CD14-positive monocyte (primary cell): ENCODE measurements at regions not wholly inside any gene's neighbourhood (a gene's known extent, or its start where the extent isn't known, plus 50 kb on each side); places are given as distances from the start of the nearest gene placed in this dataset.

Source experiments
- DNase-seq, 3 donors: peaks; one replicate each; pipeline ENCODE4 v3.0.0-alpha.2; 2011 to 2022
- H2AFZ ChIP-seq: 2 replicates; pipeline ENCODE4 v1.6.0; 2012; ENCODE audit warnings: mild to moderate bottlenecking, low read depth, low read length, inconsistent platforms; ENCODE audit not compliant: insufficient read depth, poor library complexity, severe bottlenecking
- H3K27ac ChIP-seq, 2 donors: 1 replicate in 1 of 2; 2 replicates in 1 of 2; pipeline ENCODE4 v1.5.1; 2012 to 2013; ENCODE audit warnings: low read length in 2 of 2, control low read depth in 1 of 2, inconsistent platforms in 1 of 2, low read depth in 1 of 2, mild to moderate bottlenecking in 1 of 2
- H3K27me3 ChIP-seq, 2 donors: one replicate each; pipeline versions ENCODE4 v1.6.0 to v1.6.1; 2011 to 2013; ENCODE audit warnings: low read length in 2 of 2; ENCODE audit not compliant: control insufficient read depth in 2 of 2, insufficient read depth in 2 of 2
- H3K36me3 ChIP-seq, 2 donors: replicated peaks in 1 of 2; 1 replicate in 1 of 2; 2 replicates in 1 of 2; pipeline versions ENCODE4 v1.5.1 to v1.6.1; 2012 to 2013; ENCODE audit warnings: low read length in 2 of 2, control low read depth in 1 of 2, inconsistent platforms in 1 of 2, mild to moderate bottlenecking in 1 of 2; ENCODE audit not compliant: insufficient read depth in 2 of 2, control insufficient read depth in 1 of 2
- H3K4me1 ChIP-seq, 2 donors: 1 replicate in 1 of 2; 2 replicates in 1 of 2; pipeline versions ENCODE4 v1.5.1 to v1.6.1; 2012 to 2013; ENCODE audit warnings: low read length in 2 of 2, control low read depth in 1 of 2, inconsistent platforms in 1 of 2, mild to moderate bottlenecking in 1 of 2, moderate library complexity in 1 of 2; ENCODE audit not compliant: insufficient read depth in 2 of 2, control insufficient read depth in 1 of 2
- H3K4me2 ChIP-seq: replicated peaks from 2 replicates; pipeline ENCODE3; 2012; ENCODE audit warnings: low read length, moderate library complexity, mild to moderate bottlenecking; ENCODE audit not compliant: poor library complexity, severe bottlenecking; ENCODE audit errors: extremely low read depth
- H3K4me3 ChIP-seq, 3 experiments: fragments of 200-600 bp in 1 of 3; sonication (generic) in 1 of 3; replicated peaks in 1 of 3; 1 replicate in 2 of 3; 2 replicates in 1 of 3; pipeline ENCODE4 v1.5.1; 2011 to 2013; ENCODE audit warnings: low read length in 3 of 3, mild to moderate bottlenecking in 3 of 3, control low read depth in 2 of 3, low read depth in 2 of 3, inconsistent platforms in 1 of 3, moderate library complexity in 1 of 3
- H3K79me2 ChIP-seq: 2 replicates; pipeline ENCODE4 v1.6.0; 2012; ENCODE audit warnings: mild to moderate bottlenecking, control low read depth, inconsistent platforms, low read length, moderate library complexity; ENCODE audit not compliant: insufficient read depth
- H3K9ac ChIP-seq: 2 replicates; pipeline ENCODE4 v1.6.0; 2017; ENCODE audit warnings: low read length, mild to moderate bottlenecking; ENCODE audit not compliant: insufficient read depth, poor library complexity, severe bottlenecking
- H3K9me3 ChIP-seq, 2 donors: replicated peaks in 1 of 2; 1 replicate in 1 of 2; 2 replicates in 1 of 2; pipeline versions ENCODE4 v1.5.1 to v1.6.1; 2012 to 2013; ENCODE audit warnings: low read length in 2 of 2, control low read depth in 1 of 2; ENCODE audit not compliant: control insufficient read depth in 1 of 2, insufficient read depth in 1 of 2
- H4K20me1 ChIP-seq: 2 replicates; pipeline ENCODE4 v1.6.0; 2012; ENCODE audit warnings: mild to moderate bottlenecking, low read length, control low read depth, moderate library complexity; ENCODE audit not compliant: insufficient read depth
- H3K27ac Mint-ChIP-seq, 7 donors: one replicate each; pipeline ENCODE4 v1.8.0; 2020; ENCODE audit warnings: mild to moderate bottlenecking in 7 of 7, mixed read lengths in 7 of 7, moderate library complexity in 6 of 7, inconsistent platforms in 2 of 7
- H3K27me3 Mint-ChIP-seq, 3 donors: one replicate each; pipeline ENCODE4 v1.8.0; 2021 to 2022; ENCODE audit warnings: low read depth in 3 of 3, mild to moderate bottlenecking in 3 of 3, mixed read lengths in 3 of 3, moderate library complexity in 3 of 3, inconsistent platforms in 1 of 3
- H3K36me3 Mint-ChIP-seq, 2 donors: one replicate each; pipeline ENCODE4 v1.8.0; 2020; ENCODE audit warnings: mixed read lengths in 2 of 2, inconsistent platforms in 1 of 2, mild to moderate bottlenecking in 1 of 2
- H3K4me1 Mint-ChIP-seq: one replicate; pipeline ENCODE4 v1.8.0; 2020; ENCODE audit warnings: mild to moderate bottlenecking, mixed read lengths
- H3K4me3 Mint-ChIP-seq, 2 donors: one replicate each; pipeline ENCODE4 v1.8.0; 2020; ENCODE audit warnings: mild to moderate bottlenecking in 2 of 2, mixed read lengths in 2 of 2, moderate library complexity in 1 of 2
- H3K9me3 Mint-ChIP-seq, 7 donors: one replicate each; pipeline ENCODE4 v1.8.0; 2020 to 2022; ENCODE audit warnings: mixed read lengths in 7 of 7, mild to moderate bottlenecking in 6 of 7, moderate library complexity in 6 of 7, inconsistent platforms in 2 of 7
- CTCF ChIP-seq: fragments of 200-600 bp; IDR thresholded peaks from one replicate; pipeline ENCODE4 v1.8.0; 2022; ENCODE audit warnings: antibody characterized with exemption, mild to moderate bottlenecking
- WGBS: methylation state at CpG from one replicate; pipeline ENCODE4 v1.1.5; 2013; ENCODE audit warnings: missing lambda C conversion rate; ENCODE audit not compliant: insufficient coverage; 5-methylcytosine and 5-hydroxymethylcytosine counted together
- intact Hi-C, 2 donors: fragments of 100-400 bp; cut with micrococcal nuclease; formaldehyde crosslinking; loops; one replicate each; pipeline versions ENCODE4 v1.15.0 to v1.15.1; 2023

DNA sequence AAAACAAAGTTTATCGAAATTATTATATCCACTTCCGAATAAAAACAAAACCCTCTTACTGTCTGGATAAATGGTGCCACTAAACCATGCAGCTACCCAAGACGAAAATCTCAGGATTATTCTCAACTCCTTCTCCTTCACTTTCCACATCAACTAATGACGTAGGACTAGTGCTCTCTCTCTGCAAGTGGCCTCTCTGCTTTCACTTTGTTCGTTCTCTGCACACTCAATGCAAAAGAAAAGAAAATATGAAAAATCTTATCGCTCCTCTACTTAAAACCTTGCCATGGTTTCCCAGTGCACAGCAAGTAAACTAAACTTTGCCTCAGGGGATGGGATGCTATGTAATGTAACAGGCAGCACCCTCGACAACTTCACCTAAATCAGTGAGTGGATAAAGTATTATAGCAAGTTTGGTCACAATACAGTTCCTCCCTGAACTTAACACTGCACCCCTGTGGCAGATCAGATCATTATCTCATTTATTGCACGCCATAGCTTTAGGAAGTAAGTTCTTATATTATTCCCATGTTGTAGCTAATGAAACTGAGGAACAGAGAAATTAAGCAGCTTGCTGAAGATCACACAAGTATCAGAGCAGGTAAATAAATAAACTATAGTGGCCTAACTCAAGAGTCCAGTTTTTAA is 262.7 kb upstream of the GADL1 start:
- Mint-ChIP-seq H3K27me3 (peaks cover 0 to 3% (median 2%) of the 10 kb centered on the region in 3 donors), H3K4me1 (peaks cover 8% of the 10 kb centered on the region), H3K36me3 (no peaks in the 10 kb centered on the region), H3K9me3 (peaks cover 0 to 3% (median under 1%) of the 10 kb centered on the region in 7 donors), H3K4me3 (peak overlapping the region; percentile 72 to 88), H3K27ac (peak overlapping the region in 6 of 7 donors; percentile 12 to 72 (median 24))
- peak overlapping the region; percentile 66 for H2AFZ ChIP-seq
- H3K4me1 ChIP-seq: no peaks in the 10 kb centered on the region
- H3K4me2 ChIP-seq: peak overlapping the region; percentile 54
- H4K20me1 ChIP-seq: no peaks in the 10 kb centered on the region
- H3K9me3 ChIP-seq: peaks cover 0 to 3% of the 10 kb centered on the region in 2 donors
- TF ChIP-seq CTCF: peak; percentile 11
- H3K9ac ChIP-seq: peak overlapping the region; percentile 56
- peak overlapping the region; percentile 22 to 90 (median 75) for H3K4me3 ChIP-seq
- intact Hi-C loops: loop anchor here in 1 of 2 donors (2.0 kb wide), 1 partner anchor 26 kb away; no protein-coding TSS in a partner anchor
- no peaks in the 10 kb centered on the region for H3K36me3 ChIP-seq
- DNase-seq: peak; percentile 7 to 14 (median 8)
- peak overlapping the region in 1 of 2 donors; percentile 72 for H3K27ac ChIP-seq
- H3K79me2 ChIP-seq: no peaks in the 10 kb centered on the region
- no peaks in the 10 kb centered on the region for H3K27me3 ChIP-seq
- WGBS: 89% methylated on average over 3 of the region's 8 CpGs

DNA sequence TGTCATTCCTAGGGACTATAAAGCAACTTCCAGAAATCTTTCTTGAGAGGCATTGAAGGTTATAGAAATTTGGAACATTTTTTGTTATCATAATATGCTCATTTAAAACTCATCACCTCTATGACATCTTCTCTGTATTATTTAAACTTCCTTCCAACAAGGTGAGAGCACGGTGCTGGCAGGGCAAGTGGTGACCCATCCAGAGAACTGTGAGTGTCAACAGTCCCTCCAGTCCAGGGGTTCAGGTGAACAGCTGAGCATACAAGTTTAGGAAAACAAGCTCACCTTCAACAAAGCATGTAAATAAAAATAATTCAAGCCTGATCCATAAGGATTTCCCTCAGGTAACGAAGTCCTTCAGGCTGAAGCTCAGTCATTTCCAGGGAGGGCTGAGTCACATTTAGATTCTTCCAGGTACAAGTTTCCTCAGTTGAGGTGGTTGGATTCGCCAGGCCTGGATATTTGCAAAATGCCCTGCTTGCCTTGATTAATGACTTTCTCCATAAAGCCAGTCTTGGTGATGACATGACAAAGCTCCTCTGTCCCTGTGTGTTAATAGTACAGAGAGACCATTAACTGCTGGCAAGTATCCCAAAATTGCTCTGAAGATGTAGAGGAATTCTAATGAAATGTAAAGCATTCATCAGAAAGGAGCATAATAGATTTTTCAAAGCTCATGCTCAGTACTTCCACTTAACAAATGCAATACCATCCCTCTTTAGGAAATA is 263.6 kb upstream of the GADL1 start:
- H3K4me3 ChIP-seq: no peak overlapping the region
- no peak overlapping the region for H3K27ac Mint-ChIP-seq
- WGBS: 100% methylated on average over 2 of the region's 3 CpGs
- no peak overlapping the region for H3K4me3 Mint-ChIP-seq
- peaks cover 0 to 2% (median 0%) of the 10 kb centered on the region in 7 donors for H3K9me3 Mint-ChIP-seq
- no peaks in the 10 kb centered on the region for H3K27me3 ChIP-seq
- H2AFZ ChIP-seq: no peak overlapping the region
- no peak overlapping the region for H3K9ac ChIP-seq
- no peak for TF ChIP-seq CTCF
- no peaks in the 10 kb centered on the region for H3K4me1 ChIP-seq
- H3K79me2 ChIP-seq: no peaks in the 10 kb centered on the region
- no peak overlapping the region for H3K27ac ChIP-seq
- no peaks in the 10 kb centered on the region for H3K9me3 ChIP-seq
- H3K36me3 ChIP-seq: no peaks in the 10 kb centered on the region
- H3K4me2 ChIP-seq: no peak overlapping the region
- peaks cover 0 to 3% (median 2%) of the 10 kb centered on the region in 3 donors for H3K27me3 Mint-ChIP-seq
- intact Hi-C loops: loop anchor here in 1 of 2 donors (2.0 kb wide), 1 partner anchor 25 kb away; no protein-coding TSS in a partner anchor
- peaks cover 8% of the 10 kb centered on the region for H3K4me1 Mint-ChIP-seq
- H3K36me3 Mint-ChIP-seq: no peaks in the 10 kb centered on the region
- DNase-seq: no peak
- H4K20me1 ChIP-seq: no peaks in the 10 kb centered on the region
